ENCODE measurements at regions not wholly inside any gene's neighbourhood (a gene's known extent, or its start where the extent isn't known, plus 50 kb on each side); places are given as distances from the start of the nearest gene placed in this dataset.

- no peak for DNase-seq
Observed at GRCh38 chr10:47193666-47194065, 106.3 kb upstream of the GDF10 start.

GRCh38 chr10:47195274-47195885 lies 104.6 kb upstream of the GDF10 start:
- DNase-seq, result peak; percentile 0

GRCh38 chr10:47196691-47197090 lies 103.3 kb upstream of the GDF10 start:
- DNase-seq, result no peak

GRCh38 chr10:47198221-47198620 lies 101.8 kb upstream of the GDF10 start:
- DNase-seq, result no peak

- DNase-seq, result no peak
Observed at GRCh38 chr10:47205192-47205591, 94.8 kb upstream of the GDF10 start.

- DNase-seq, result no peak
Observed at GRCh38 chr10:47206449-47207280, 93.3 kb upstream of the GDF10 start.

- no peak for DNase-seq
Observed at GRCh38 chr10:47207281-47207615, 92.7 kb upstream of the GDF10 start.

- no peak for DNase-seq
Observed at GRCh38 chr10:47207894-47208469, 92.0 kb upstream of the GDF10 start.

GRCh38 chr10:47209466-47209865 lies 90.5 kb upstream of the GDF10 start:
- no peak for DNase-seq

GRCh38 chr10:47214520-47214919 lies 85.5 kb upstream of the GDF10 start:
- DNase-seq, result no peak

GRCh38 chr10:47217113-47217512 lies 82.9 kb upstream of the GDF10 start:
- no peak for DNase-seq

- DNase-seq, result no peak
Observed at GRCh38 chr10:47218803-47219202, 81.2 kb upstream of the GDF10 start.

- DNase-seq, result no peak
Observed at GRCh38 chr10:47222461-47222860, 77.5 kb upstream of the GDF10 start.

- no peak for DNase-seq
Observed at GRCh38 chr10:47223236-47223635, 76.8 kb upstream of the GDF10 start.

GRCh38 chr10:47224546-47225218 lies 75.3 kb upstream of the GDF10 start:
- no peak for DNase-seq

GRCh38 chr10:47225219-47225927 lies 74.6 kb upstream of the GDF10 start:
- DNase-seq, result no peak

GRCh38 chr10:47225928-47226645 lies 73.9 kb upstream of the GDF10 start:
- no peak for DNase-seq

- no peak for DNase-seq
Observed at GRCh38 chr10:47230482-47230881, 69.5 kb upstream of the GDF10 start.

GRCh38 chr10:47230957-47231356 lies 69.0 kb upstream of the GDF10 start:
- DNase-seq, result no peak

- DNase-seq, result no peak
Observed at GRCh38 chr10:47231414-47231813, 68.6 kb upstream of the GDF10 start.

- DNase-seq, result no peak
Observed at GRCh38 chr10:47233631-47234030, 66.4 kb upstream of the GDF10 start.

- no peak for DNase-seq
Observed at GRCh38 chr10:47235484-47235883, 64.5 kb upstream of the GDF10 start.
